Heart right ventricle (tissue), 16 donors: ENCODE measurements at regions not wholly inside any gene's neighbourhood (a gene's known extent, or its start where the extent isn't known, plus 50 kb on each side); places are given as distances from the start of the nearest gene placed in this dataset.

ENCODE experiments used
- ATAC-seq, 8 donors: fragments of 200-7000 bp; cut with Tn5 transposase; one replicate each; pipeline ENCODE4 v1.9.1; 2020; ENCODE audit warnings: mild to moderate bottlenecking in 8 of 8, moderate library complexity in 8 of 8, moderate number of reproducible peaks in 1 of 8
- DNase-seq, 2 donors: peaks; one replicate each; pipeline ENCODE4 v3.0.0-alpha.2; 2020
- H3K27ac ChIP-seq, 10 donors: fragments of 200-600 bp; sonication (generic) in 2 of 10; one replicate each; pipeline versions ENCODE4 v1.5.0 to v1.8.0; 2020 to 2022; ENCODE audit warnings: mild to moderate bottlenecking in 3 of 10
- H3K27me3 ChIP-seq, 7 donors: fragments of 200-600 bp; one replicate each; pipeline ENCODE4 v1.8.0; 2021 to 2022; ENCODE audit warnings: mild to moderate bottlenecking in 2 of 7
- H3K36me3 ChIP-seq, 9 donors: fragments of 200-600 bp; sonication (generic) in 1 of 9; one replicate each; pipeline versions ENCODE4 v1.5.0 to v1.8.0; 2020 to 2022; ENCODE audit warnings: mild to moderate bottlenecking in 2 of 9
- H3K4me1 ChIP-seq, 9 donors: fragments of 200-600 bp; sonication (generic) in 1 of 9; one replicate each; pipeline versions ENCODE4 v1.5.0 to v1.8.0; 2020 to 2022; ENCODE audit warnings: mild to moderate bottlenecking in 4 of 9
- H3K4me3 ChIP-seq, 10 donors: fragments of 200-600 bp; sonication (generic) in 2 of 10; one replicate each; pipeline versions ENCODE4 v1.5.0 to v1.8.0; 2020 to 2022; ENCODE audit warnings: mild to moderate bottlenecking in 7 of 10, moderate library complexity in 2 of 10
- H3K9me3 ChIP-seq, 11 donors: fragments of 200-600 bp in 10 of 11; sonication (generic) in 2 of 11; one replicate each; pipeline versions ENCODE4 v1.5.0 to v1.8.0; 2013 to 2022; ENCODE audit warnings: mild to moderate bottlenecking in 2 of 11, control low read depth in 1 of 11, moderate library complexity in 1 of 11
- CTCF ChIP-seq, 9 donors: fragments of 200-600 bp; sonication (generic) in 2 of 9; IDR thresholded peaks; one replicate each; pipeline versions ENCODE4 v1.5.0 to v1.8.0; 2021 to 2022; ENCODE audit warnings: antibody characterized with exemption in 9 of 9, mild to moderate bottlenecking in 5 of 9, moderate library complexity in 1 of 9
- WGBS, 2 donors: extraction: QIAGEN DNeasy Blood & Tissue Kit; methylation state at CpG; one replicate each; pipeline ENCODE4 v1.1.7; 2013; ENCODE audit warnings: inconsistent platforms in 1 of 2; 5-methylcytosine and 5-hydroxymethylcytosine counted together
- intact Hi-C, 10 donors: fragments of 100-400 bp; cut with DNase I; formaldehyde crosslinking; loops; one replicate each; pipeline versions ENCODE4 v1.11.1 to v1.14.2; 2022
- donor health status: Arrhythmogenic right ventricular cardiomyopathy.
- donor health status: ischemic (EF 13 %, LVEDD 7.1; RV severe dilation, severe dysfunction).
- donor health status: healthy with polysubstance abuse.
- donor health status: DM: no; HTN: yes; CAD: no.
- donor health status: DM: no; HTN: no; CAD: no.
- donor health status: ischemic (EF 25% LVEDD 6.9; RV normal size, moderate dysfunction).
- donor health status: ischemic (EF 25% LVEDD 5.7; RV mildly dilated, moderate dysfunction).
- donor health status: healthy.
- donor health status: DM: yes; HTN: yes; CAD: no.
- donor health status: Ischemic cardiomyopathy.
- donor health status: ischemic (EF 35%, LVEDD 5.7; RV mildly dilated, moderate dysfunction).
- donor health status: nonischemic (EF 11% LVEDD 7.7; RV severe dilation, severe dysfunction).
- donor health status: DM: yes; HTN: yes; CAD: no.
- donor health status: PGD.
- donor health status: ischemic (EF 29% LVEDD 5.4; RV normal size, mild dysfunction).
- donor health status: nonischemic (EF 23%, LVEDD 6.1; RV moderate dilation, normal function).

- Histone ChIP-seq H3K36me3 (no peaks in the 10 kb centered on the region), H3K27me3 (no peaks in the 10 kb centered on the region), H3K27ac (no peak overlapping the region), H3K4me1 (peaks cover 0 to 23% (median 6%) of the 10 kb centered on the region in 9 donors), H3K9me3 (no peaks in the 10 kb centered on the region), H3K4me3 (no peak overlapping the region)
- 94 to 100% methylated on average over 3 of the region's 3 CpGs for WGBS, 2 donors
- intact Hi-C loops = no loop called here
- DNase-seq (no peak), ATAC-seq (no peak)
- no peak for TF ChIP-seq CTCF (IDR thresholded peaks at IDR 0.05)
These were observed 476.9 kb upstream of the TBL1XR1 start for GRCh38 chr3:177674186-177674585.

- no peak overlapping the region for H3K27ac ChIP-seq
- ATAC-seq = no peak
- DNase-seq = no peak
- no peak for TF ChIP-seq CTCF (IDR thresholded peaks at IDR 0.05)
- intact Hi-C loops = no loop called here
- peaks cover 2 to 41% (median 12%) of the 10 kb centered on the region in 9 donors for H3K4me1 ChIP-seq
- no peaks in the 10 kb centered on the region for H3K9me3 ChIP-seq
- 53 to 64% methylated on average over 3 of the region's 3 CpGs for WGBS, 2 donors
- H3K4me3 ChIP-seq = no peak overlapping the region
- H3K27me3 ChIP-seq = no peaks in the 10 kb centered on the region
- H3K36me3 ChIP-seq = no peaks in the 10 kb centered on the region
These were observed 478.9 kb upstream of the TBL1XR1 start for GRCh38 chr3:177676148-177676547.

GRCh38 chr3:177676947-177677587 lies 479.8 kb upstream of the TBL1XR1 start:
- no peak for TF ChIP-seq CTCF (IDR thresholded peaks at IDR 0.05)
- no peak for ATAC-seq
- intact Hi-C loops = no loop called here

GRCh38 chr3:177679568-177680471 lies 482.5 kb upstream of the TBL1XR1 start:
- 40 to 42% methylated on average over 5 of the region's 5 CpGs for WGBS, 2 donors

More at GRCh38 chr3:177676947-177677587, 479.8 kb upstream of the TBL1XR1 start:
- DNase-seq = no peak
- WGBS, 2 donors = 87 to 88% methylated on average over 6 of the region's 6 CpGs
- H3K36me3 ChIP-seq = no peaks in the 10 kb centered on the region
- H3K27me3 ChIP-seq = no peaks in the 10 kb centered on the region
- H3K4me1 ChIP-seq = peaks cover 2 to 45% (median 13%) of the 10 kb centered on the region in 9 donors
- H3K9me3 ChIP-seq = no peaks in the 10 kb centered on the region
- no peak overlapping the region for H3K4me3 ChIP-seq
- no peak overlapping the region for H3K27ac ChIP-seq

More at GRCh38 chr3:177679568-177680471, 482.5 kb upstream of the TBL1XR1 start:
- ATAC-seq (peak in 5 of 8 donors; percentile 11 to 47 (median 28)), DNase-seq (no peak)
- Histone ChIP-seq H3K27ac (peak overlapping the region in 1 of 10 donors; percentile 60), H3K4me3 (no peak overlapping the region), H3K4me1 (peaks cover 0 to 42% (median 15%) of the 10 kb centered on the region in 9 donors), H3K27me3 (no peaks in the 10 kb centered on the region), H3K9me3 (no peaks in the 10 kb centered on the region), H3K36me3 (no peaks in the 10 kb centered on the region)
- no peak for TF ChIP-seq CTCF (IDR thresholded peaks at IDR 0.05)
- intact Hi-C loops = no loop called here
